HG03045 (cell line): ENCODE measurements at regions not wholly inside any gene's neighbourhood (a gene's known extent, or its start where the extent isn't known, plus 50 kb on each side); places are given as distances from the start of the nearest gene placed in this dataset.

Source experiments
- ATAC-seq: cut with Tn5 transposase; IDR thresholded peaks from one replicate; pipeline ENCODE4 v1.9.1; 2021; ENCODE audit warnings: mild to moderate bottlenecking, moderate library complexity; ENCODE audit not compliant: unreplicated experiment

- ATAC-seq = no peak
These were observed 207.4 kb upstream of the RUNX1 start for GRCh38 chr21:35256468-35256988.

GRCh38 chr21:35254765-35255138, 205.7 kb upstream of the RUNX1 start:
- no peak for ATAC-seq

DNA sequence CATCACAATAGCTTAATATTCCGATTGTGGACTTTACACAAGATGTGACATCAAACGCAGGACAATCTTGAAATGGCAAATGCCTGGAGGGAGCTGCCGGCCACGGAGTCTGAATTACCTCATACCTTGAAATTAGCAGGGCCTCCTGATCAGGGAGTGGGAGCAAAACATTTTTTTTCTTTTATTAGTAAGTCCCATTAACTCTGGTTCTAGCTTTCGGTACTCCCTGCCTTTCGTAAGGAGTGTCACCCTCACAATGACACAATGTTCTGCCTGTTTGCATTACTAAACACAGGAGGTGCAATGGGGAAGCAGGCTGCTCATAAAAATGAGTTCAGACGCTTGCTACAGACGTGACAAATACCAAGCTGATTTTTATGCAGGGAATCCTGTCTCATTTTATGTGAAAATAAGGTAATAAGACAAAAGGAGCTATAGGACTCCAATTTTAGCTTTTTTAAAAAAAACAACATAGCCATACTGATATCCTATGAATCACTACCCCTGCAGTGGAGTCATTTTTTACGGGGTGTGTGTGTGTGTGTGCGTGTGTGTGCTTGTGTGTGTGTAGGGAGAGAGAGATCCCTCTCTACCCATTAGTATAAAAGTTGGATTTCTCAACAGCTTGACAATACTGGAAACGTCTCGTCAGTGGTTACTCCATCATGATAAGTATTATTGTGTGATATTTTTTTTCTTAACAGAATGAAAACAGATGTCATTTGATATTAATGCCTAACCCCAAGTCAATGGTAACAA, 205.1 kb upstream of the RUNX1 start:
- ATAC-seq = no peak

DNA sequence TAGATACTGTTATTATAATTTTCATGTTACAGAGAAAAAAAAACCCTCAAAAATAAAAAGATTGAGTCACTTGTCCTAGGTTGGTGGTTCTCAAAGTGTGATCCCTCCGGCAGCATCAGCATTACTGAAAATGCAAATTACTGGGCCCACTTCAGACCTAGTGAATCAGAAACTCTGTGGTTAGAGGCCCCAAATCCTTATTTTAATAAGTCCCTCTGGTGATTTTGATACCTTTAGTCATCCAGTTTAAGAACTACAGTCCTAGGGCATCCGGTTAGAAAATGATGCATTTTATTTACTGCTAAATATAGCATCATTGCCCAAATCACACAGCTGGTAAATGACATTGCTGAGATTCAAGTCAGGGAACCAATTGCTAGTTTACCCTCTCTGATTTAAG, 203.7 kb upstream of the RUNX1 start:
- no peak for ATAC-seq

DNA sequence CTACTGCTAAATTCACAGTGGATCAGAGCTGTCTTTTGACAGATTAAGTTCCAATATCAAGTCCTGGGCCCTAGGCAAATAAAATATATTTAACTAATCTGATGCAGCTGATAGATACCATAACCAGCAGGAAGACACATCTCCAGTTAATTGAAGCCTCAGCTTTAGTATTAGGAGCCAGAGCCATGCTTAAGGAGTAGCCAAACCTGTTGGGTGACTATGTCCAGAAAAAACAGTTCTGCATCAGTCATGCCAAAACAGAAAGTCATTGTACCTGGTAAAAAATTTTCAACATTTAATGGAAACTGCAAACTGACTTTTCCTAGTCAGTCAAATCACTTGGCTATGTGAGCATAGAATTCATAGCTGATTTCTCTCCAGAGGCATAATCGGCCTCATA, 200.5 kb upstream of the RUNX1 start:
- no peak for ATAC-seq

DNA sequence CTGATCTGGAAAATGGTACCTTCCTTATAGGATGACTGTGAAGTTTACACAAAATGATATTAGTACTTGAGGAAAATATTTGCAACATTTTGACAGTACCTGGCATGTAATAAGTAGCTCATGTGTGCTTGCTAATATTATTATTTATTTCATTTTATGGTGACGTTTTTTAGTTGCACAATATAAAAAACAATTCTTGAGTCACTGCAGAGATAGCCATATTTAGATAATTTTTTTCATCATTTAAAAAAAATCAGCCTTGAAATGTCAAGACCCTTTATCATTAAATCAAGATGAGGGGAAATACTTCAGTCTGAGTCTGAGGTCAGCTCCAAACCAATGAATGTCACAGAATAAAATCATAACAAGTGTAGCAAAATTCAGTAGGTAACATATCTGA, 196.8 kb upstream of the RUNX1 start:
- no peak for ATAC-seq

GRCh38 chr21:35244514-35244913, 195.4 kb upstream of the RUNX1 start:
- no peak for ATAC-seq

- ATAC-seq = no peak
These were observed 194.1 kb upstream of the RUNX1 start for GRCh38 chr21:35243171-35243570.

GRCh38 chr21:35239811-35240219, 190.7 kb upstream of the RUNX1 start:
- no peak for ATAC-seq

DNA sequence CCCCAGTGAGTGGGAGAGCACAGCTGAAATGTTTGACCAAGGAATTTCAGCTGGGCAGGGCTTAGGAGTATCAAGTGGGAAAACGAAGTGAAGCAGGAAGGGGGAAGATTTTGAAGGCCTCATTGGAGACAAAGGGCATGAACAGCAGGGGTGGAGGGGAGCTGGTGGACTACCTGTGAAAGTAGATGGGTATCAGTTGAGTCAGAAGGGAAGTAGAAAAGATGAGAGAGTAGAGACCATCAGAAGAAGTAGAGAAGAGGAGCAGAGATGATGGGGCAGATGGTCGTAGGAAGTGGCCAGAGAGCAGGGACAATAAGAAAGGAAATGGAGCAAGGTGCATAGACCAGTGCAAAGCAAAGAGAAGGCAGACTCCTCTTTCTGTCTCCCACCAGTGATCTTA, 189.0 kb upstream of the RUNX1 start:
- ATAC-seq = no peak

DNA sequence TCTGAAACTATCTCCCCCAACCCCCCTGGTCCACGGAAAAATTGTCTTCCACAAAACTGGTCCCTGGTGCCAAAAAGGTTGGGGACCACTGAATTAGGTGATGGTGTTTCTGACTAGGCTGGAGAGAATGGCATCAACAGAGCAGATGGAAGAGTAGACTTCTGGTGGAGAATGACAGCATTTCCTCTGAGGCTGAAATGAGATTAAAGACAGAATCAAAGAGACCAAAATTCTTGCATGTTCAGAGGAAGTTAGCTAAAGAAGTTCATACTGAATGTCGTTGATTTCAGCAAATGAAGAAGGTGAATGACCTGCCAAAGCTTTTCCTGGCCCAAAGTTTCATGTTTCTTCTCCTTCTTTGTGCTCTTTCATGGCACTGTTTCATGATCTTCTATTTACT, 188.2 kb upstream of the RUNX1 start:
- no peak for ATAC-seq

GRCh38 chr21:35236090-35236489, 187.0 kb upstream of the RUNX1 start:
- no peak for ATAC-seq

GRCh38 chr21:35234725-35235124, 185.6 kb upstream of the RUNX1 start:
- ATAC-seq = peak; percentile 47

- ATAC-seq = no peak
These were observed 184.7 kb upstream of the RUNX1 start for GRCh38 chr21:35233756-35234155.

DNA sequence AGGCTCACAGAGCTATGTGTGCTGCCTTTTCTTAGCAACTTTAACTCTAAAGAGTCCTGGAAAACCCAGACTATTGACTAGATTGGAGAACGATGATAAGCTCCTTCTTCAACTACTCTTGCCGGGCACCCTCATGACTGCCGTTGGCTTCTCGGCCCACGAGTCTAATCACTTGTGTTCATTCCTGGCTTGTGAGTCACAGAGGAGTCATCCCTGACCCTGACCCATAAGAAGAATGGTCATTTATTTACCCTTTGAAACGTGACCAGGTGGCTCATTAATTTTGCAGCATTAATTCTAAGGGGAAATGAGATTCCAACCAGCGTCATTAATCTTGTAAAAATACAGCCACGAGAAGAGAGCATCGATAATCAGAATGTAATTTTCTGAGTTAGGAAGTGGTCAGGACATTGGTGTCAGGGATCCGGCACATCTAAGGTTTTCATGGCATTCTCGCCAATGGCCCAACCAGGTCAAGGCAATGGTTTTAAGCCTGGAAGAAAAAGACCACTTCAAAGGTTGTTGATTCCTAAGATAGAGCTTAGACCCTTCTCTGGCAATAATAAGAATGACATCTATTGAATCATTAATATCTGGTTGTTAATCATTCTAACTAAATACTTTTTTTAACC, 183.6 kb upstream of the RUNX1 start:
- no peak for ATAC-seq

DNA sequence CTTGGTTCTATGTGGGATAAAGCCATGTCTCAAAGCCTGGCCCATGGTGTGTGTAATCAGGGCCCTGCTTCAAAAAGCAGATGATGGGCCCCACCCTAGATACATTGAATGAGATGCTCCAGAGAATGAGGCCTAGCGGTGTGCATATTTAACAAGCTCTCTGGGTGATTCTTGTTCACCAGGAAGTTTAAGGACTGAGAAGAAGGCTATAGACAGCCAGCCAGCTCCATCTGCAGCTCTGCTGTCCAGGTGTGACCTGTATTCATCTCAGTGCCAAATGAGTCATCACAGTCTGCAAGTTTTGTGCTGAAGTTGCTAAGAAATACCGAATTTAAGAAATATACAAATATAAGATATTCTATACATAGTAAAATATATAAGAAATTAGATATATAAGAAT, 182.0 kb upstream of the RUNX1 start:
- no peak for ATAC-seq

GRCh38 chr21:35229290-35229689, 180.2 kb upstream of the RUNX1 start:
- no peak for ATAC-seq

DNA sequence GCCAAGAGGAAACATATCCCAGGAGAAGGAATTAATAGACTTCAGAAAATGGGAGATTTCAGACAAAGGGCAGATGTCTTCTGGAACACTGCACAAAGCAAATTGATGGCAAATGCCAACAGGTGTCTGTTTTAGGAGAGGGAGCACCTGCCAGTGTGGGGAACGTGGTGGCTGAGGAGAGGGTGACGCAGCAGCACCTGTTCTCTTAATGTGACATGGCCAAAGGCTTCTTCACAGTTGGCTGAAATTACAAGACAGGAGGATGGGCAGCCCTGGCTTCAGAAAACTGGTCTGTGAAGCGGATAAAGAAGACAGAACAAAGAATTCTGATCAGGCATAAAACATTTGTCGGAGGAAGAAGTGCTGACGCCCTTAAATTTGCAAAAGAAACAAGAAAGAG, 178.7 kb upstream of the RUNX1 start:
- peak; percentile 40 for ATAC-seq

- ATAC-seq = peak; percentile 73
These were observed 178.1 kb upstream of the RUNX1 start for GRCh38 chr21:35226968-35227744.

DNA sequence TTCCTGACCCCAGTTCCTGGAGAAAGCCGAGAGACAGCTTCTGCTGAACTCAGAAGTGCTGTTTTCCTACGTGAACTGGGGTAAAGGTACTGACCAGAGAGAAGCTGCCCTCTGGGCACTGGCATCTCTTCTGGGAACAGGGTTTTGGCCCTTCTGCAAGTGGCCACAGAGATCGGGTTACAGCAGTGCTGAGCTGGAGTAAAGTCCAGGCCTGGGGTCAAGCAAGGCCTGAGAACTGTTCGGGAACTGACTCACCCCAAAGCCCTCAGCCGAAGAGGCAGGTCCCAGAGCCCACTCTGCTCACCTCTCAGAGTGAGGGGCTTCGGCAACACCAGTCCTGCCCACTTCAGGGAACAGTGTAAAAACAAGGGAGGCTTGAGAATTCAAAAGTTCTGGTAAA, 177.2 kb upstream of the RUNX1 start:
- no peak for ATAC-seq

DNA sequence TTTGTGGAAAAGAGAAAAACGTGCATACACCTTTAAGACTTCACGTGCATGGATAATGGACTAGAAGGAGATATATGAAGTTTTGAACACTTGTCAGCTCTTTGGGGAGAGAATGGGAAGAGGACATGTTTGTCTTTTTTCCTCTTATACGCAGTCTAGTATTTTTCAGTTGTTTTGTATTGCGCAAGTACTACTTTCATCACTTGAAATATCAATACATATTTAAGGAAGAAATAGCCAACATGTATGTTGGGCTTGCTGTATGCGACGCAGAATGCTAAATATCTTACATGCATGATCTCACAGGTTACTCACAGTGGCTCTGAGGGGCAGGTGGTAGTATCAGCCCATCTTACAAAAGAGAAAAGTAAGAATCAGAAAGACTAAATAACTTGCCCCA, 176.5 kb upstream of the RUNX1 start:
- no peak for ATAC-seq
